Activated naive CD4-positive, alpha-beta T cell treated with anti-CD3 and anti-CD28 coated beads for 36 hours (primary cell): ENCODE measurements at regions not wholly inside any gene's neighbourhood (a gene's known extent, or its start where the extent isn't known, plus 50 kb on each side); places are given as distances from the start of the nearest gene placed in this dataset.
"Not testable (repeated sequence)": the region's sequence is repeated elsewhere in the genome, so short reads cannot be mapped to it uniquely, and the experiment has no call there.

Source experiments
- CTCF ChIA-PET: fragments of 350-600 bp; sonication (Branson Sonifier 250); formaldehyde crosslinking; loops from one replicate; lab custom pipeline; 2021; ENCODE audit warnings: antibody characterized with exemption; lab: Charles Lee
- DNase-seq: peaks from one replicate; pipeline ENCODE4 v3.0.0-alpha.2; 2020
- H3K27ac Mint-ChIP-seq: one replicate; pipeline ENCODE4 v1.8.0; 2021; ENCODE audit warnings: mild to moderate bottlenecking, mixed read lengths
- H3K27me3 Mint-ChIP-seq: one replicate; pipeline ENCODE4 v1.8.0; 2021; ENCODE audit warnings: low read depth, mixed read lengths
- H3K36me3 Mint-ChIP-seq: one replicate; pipeline ENCODE4 v1.8.0; 2021; ENCODE audit warnings: low read depth, mixed read lengths
- H3K4me1 Mint-ChIP-seq: one replicate; pipeline ENCODE4 v1.8.0; 2021; ENCODE audit warnings: low read depth, mixed read lengths
- H3K4me3 Mint-ChIP-seq: one replicate; pipeline ENCODE4 v1.8.0; 2021; ENCODE audit warnings: mild to moderate bottlenecking, moderate library complexity, mixed read lengths
- H3K9me3 Mint-ChIP-seq: one replicate; pipeline ENCODE4 v1.8.0; 2021; ENCODE audit warnings: mixed read lengths
- intact Hi-C: fragments of 100-400 bp; cut with micrococcal nuclease; formaldehyde crosslinking; loops from one replicate; pipeline ENCODE4 v1.15.1; 2023

DNA sequence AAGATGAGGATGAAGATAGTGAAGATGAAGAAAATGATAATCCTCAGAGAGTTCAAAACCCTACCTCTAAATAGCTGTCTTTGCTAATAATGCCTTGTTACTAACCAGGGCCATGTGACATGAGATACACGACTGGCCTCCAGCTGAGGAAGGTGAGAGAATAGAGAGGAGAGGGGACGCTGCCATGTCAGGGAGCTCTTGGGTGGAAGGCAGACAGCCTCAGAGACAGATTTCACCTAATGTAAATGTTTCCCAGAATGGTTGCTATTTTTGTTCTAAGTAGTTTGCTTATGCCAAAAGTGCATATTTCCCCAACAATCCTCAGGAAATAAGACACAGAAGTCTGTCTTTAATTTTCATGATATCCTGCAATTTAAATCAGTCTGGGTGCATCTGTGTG, 138.4 kb downstream of the ELOVL4 start:
- no peaks in the 10 kb centered on the region for H3K4me1 Mint-ChIP-seq
- CTCF ChIA-PET = interaction anchor here (1.5 kb wide), 2 partner anchors 61 to 238 kb away, joined by 3 to 6 read pairs; no protein-coding TSS in a partner anchor

GRCh38 chr6:79806661-79807060, 140.7 kb downstream of the ELOVL4 start:
- DNase-seq = not testable (repeated sequence)

More for the DNA sequence above, 138.4 kb downstream of the ELOVL4 start:
- no peak for DNase-seq
- no peak overlapping the region for H3K27ac Mint-ChIP-seq
- H3K27me3 Mint-ChIP-seq = peaks cover 8% of the 10 kb centered on the region
- H3K9me3 Mint-ChIP-seq = peaks cover 2% of the 10 kb centered on the region
- no peaks in the 10 kb centered on the region for H3K36me3 Mint-ChIP-seq
- no peak overlapping the region for H3K4me3 Mint-ChIP-seq
- intact Hi-C loops = no loop called here

GRCh38 chr6:79804732-79805131, 142.6 kb downstream of the ELOVL4 start:
- H3K36me3 Mint-ChIP-seq = no peaks in the 10 kb centered on the region
- DNase-seq = no peak
- peaks cover 12% of the 10 kb centered on the region for H3K27me3 Mint-ChIP-seq
- no peak overlapping the region for H3K4me3 Mint-ChIP-seq
- CTCF ChIA-PET = interaction anchor here (1.0 to 1.3 kb wide), 2 partner anchors 9 to 10 kb away, joined by 3 to 5 read pairs; no protein-coding TSS in a partner anchor
- intact Hi-C loops = no loop called here
- H3K4me1 Mint-ChIP-seq = no peaks in the 10 kb centered on the region
- no peak overlapping the region for H3K27ac Mint-ChIP-seq
- peaks cover 2% of the 10 kb centered on the region for H3K9me3 Mint-ChIP-seq

More at GRCh38 chr6:79806661-79807060, 140.7 kb downstream of the ELOVL4 start:
- H3K9me3 Mint-ChIP-seq, H3K4me3 Mint-ChIP-seq, intact Hi-C loops, H3K36me3 Mint-ChIP-seq, H3K27ac Mint-ChIP-seq, H3K27me3 Mint-ChIP-seq, H3K4me1 Mint-ChIP-seq: not testable (repeated sequence)
- CTCF ChIA-PET = interaction anchor here (1.1 kb wide), 1 partner anchor 28 kb away, joined by 3 read pairs; no protein-coding TSS in a partner anchor

GRCh38 chr6:79803917-79804316, 143.4 kb downstream of the ELOVL4 start:
- Mint-ChIP-seq H3K9me3 (peaks cover 2% of the 10 kb centered on the region), H3K27me3 (peaks cover 12% of the 10 kb centered on the region), H3K36me3 (no peaks in the 10 kb centered on the region), H3K4me1 (no peaks in the 10 kb centered on the region), H3K27ac (no peak overlapping the region), H3K4me3 (no peak overlapping the region)
- intact Hi-C loops = no loop called here
- CTCF ChIA-PET = no interaction called here
- DNase-seq = no peak

- intact Hi-C loops = no loop called here
- DNase-seq = no peak
- no peaks in the 10 kb centered on the region for H3K4me1 Mint-ChIP-seq
- H3K9me3 Mint-ChIP-seq = peaks cover 2% of the 10 kb centered on the region
- peaks cover 12% of the 10 kb centered on the region for H3K27me3 Mint-ChIP-seq
- no peaks in the 10 kb centered on the region for H3K36me3 Mint-ChIP-seq
- no peak overlapping the region for H3K4me3 Mint-ChIP-seq
- no peak overlapping the region for H3K27ac Mint-ChIP-seq
- CTCF ChIA-PET = interaction anchor here (0.6 to 0.7 kb wide), 2 partner anchors 23 to 117 kb away, joined by 3 to 4 read pairs; no protein-coding TSS in a partner anchor
These were observed 144.6 kb downstream of the ELOVL4 start for GRCh38 chr6:79802657-79803300.

DNA sequence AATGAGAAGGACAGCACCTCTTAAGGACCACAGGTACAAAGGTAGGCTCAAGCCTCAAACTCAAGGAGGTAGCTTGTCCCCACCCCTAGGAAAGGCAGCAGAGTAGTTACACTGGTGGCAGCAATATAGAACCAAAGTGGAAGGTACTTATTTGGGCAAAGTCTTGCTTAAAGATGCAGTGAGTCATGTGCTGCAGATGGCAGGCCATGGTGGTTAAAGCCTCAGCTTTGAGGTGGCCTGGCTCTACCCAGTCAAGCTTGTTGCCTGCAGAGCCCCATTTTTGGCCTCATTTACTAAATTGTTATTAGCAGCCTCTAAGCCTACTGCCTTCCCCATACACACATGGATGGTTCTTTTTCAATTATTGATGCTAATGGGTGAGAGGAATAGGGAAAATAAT, 146.0 kb downstream of the ELOVL4 start:
- H3K4me1 Mint-ChIP-seq = no peaks in the 10 kb centered on the region
- H3K4me3 Mint-ChIP-seq = no peak overlapping the region
- no peaks in the 10 kb centered on the region for H3K9me3 Mint-ChIP-seq
- no peaks in the 10 kb centered on the region for H3K36me3 Mint-ChIP-seq
- no peak overlapping the region for H3K27ac Mint-ChIP-seq
- DNase-seq = no peak
- CTCF ChIA-PET = interaction anchor here (0.6 to 1.4 kb wide), 3 partner anchors 9 to 551 kb away, joined by 4 to 5 read pairs (median 4); no protein-coding TSS in a partner anchor
- H3K27me3 Mint-ChIP-seq = peaks cover 8% of the 10 kb centered on the region
- intact Hi-C loops = no loop called here

DNA sequence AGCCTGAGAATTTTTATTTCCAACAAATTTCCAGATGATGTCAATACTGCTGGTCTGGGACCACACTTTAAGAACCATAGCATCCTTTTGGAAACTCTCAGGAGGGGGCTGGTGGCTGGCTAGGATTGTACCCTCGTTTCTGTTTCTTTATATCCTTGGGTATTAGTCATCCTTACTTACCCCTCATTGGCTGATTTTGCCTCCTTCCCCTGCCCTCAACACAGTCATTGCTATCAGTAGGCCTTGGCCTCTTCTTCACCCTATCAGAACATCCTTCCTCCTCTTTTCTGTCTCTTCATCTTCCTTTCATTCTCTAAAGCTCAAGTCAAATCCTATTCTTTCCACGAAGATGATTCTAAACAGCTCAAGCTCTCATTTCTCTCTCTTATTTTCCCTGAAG, 148.5 kb downstream of the ELOVL4 start:
- Mint-ChIP-seq H3K4me3 (no peak overlapping the region), H3K4me1 (no peaks in the 10 kb centered on the region), H3K27me3 (peaks cover 4% of the 10 kb centered on the region), H3K36me3 (no peaks in the 10 kb centered on the region), H3K9me3 (no peaks in the 10 kb centered on the region), H3K27ac (no peak overlapping the region)
- CTCF ChIA-PET = no interaction called here
- DNase-seq = no peak
- intact Hi-C loops = no loop called here

GRCh38 chr6:79797912-79798311, 149.4 kb downstream of the ELOVL4 start:
- Mint-ChIP-seq H3K27me3 (peaks cover 3% of the 10 kb centered on the region), H3K4me3 (no peak overlapping the region), H3K27ac (no peak overlapping the region), H3K36me3 (no peaks in the 10 kb centered on the region), H3K4me1 (no peaks in the 10 kb centered on the region), H3K9me3 (no peaks in the 10 kb centered on the region)
- no peak for DNase-seq
- intact Hi-C loops = no loop called here
- CTCF ChIA-PET = interaction anchor here (1.0 kb wide), 1 partner anchor 20 kb away, joined by 4 read pairs; no protein-coding TSS in a partner anchor

DNA sequence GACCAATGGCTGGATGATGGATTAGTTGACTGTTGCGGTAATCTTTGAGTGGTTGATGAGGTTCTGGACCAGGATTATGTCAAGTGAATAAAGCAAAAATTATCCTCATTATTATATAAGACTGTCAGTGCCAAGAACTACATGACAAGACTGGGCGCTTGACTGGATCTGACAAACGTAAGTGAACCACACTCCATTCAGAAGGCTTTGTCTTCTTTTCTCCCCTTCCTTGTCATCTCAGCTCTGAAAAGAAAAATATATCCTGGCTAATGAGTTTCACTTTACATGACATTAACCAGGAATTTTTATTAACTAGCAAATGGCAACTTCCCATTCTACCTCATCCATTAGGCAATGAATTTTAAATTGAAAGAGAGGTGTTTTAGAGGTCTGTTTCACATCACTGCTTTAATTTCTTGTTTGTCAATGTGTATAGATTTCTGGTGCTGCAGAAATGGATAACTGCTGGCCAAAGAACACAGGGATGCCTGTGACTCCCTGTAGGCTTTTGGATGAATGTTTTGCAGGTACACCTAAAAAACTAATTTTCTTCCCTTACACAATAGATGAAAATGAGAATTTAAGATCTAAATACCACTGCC, 150.1 kb downstream of the ELOVL4 start:
- intact Hi-C loops = no loop called here
- no peaks in the 10 kb centered on the region for H3K9me3 Mint-ChIP-seq
- CTCF ChIA-PET = no interaction called here
- H3K27ac Mint-ChIP-seq = no peak overlapping the region
- DNase-seq = no peak
- H3K27me3 Mint-ChIP-seq = peaks cover 3% of the 10 kb centered on the region
- no peaks in the 10 kb centered on the region for H3K4me1 Mint-ChIP-seq
- no peaks in the 10 kb centered on the region for H3K36me3 Mint-ChIP-seq
- H3K4me3 Mint-ChIP-seq = no peak overlapping the region

DNA sequence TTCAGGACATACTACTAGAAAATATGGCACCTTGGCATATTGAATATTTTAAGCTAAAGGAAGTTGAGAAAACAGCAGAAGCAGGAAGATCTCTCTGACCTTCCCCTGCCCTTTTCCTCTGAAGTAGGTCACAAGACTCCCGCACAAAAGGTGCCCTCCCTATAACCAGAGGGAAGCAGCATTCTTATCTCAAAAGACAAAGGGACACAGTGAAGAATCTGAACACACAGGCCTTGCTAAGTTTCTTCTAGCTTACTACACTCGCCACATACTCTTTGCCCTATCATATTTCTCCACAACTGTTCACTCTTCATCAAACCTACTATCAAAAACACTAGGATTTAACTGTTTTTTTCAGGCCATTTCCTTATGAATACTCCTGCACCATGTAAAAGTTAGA, 151.2 kb downstream of the ELOVL4 start:
- Mint-ChIP-seq H3K9me3 (no peaks in the 10 kb centered on the region), H3K36me3 (no peaks in the 10 kb centered on the region), H3K27me3 (peaks cover 1% of the 10 kb centered on the region), H3K4me3 (no peak overlapping the region), H3K27ac (no peak overlapping the region), H3K4me1 (no peaks in the 10 kb centered on the region)
- CTCF ChIA-PET = no interaction called here
- intact Hi-C loops = no loop called here
- DNase-seq = no peak

GRCh38 chr6:79789896-79790295, 157.5 kb downstream of the ELOVL4 start:
- H3K4me1 Mint-ChIP-seq = no peaks in the 10 kb centered on the region
- intact Hi-C loops = no loop called here
- H3K4me3 Mint-ChIP-seq = no peak overlapping the region
- no peak overlapping the region for H3K27ac Mint-ChIP-seq
- no peaks in the 10 kb centered on the region for H3K36me3 Mint-ChIP-seq
- CTCF ChIA-PET = interaction anchor here (1.7 to 2.2 kb wide), 2 partner anchors 11 to 24 kb away, joined by 8 read pairs; no protein-coding TSS in a partner anchor
- no peak for DNase-seq
- no peaks in the 10 kb centered on the region for H3K9me3 Mint-ChIP-seq
- H3K27me3 Mint-ChIP-seq = peaks cover 3% of the 10 kb centered on the region

DNA sequence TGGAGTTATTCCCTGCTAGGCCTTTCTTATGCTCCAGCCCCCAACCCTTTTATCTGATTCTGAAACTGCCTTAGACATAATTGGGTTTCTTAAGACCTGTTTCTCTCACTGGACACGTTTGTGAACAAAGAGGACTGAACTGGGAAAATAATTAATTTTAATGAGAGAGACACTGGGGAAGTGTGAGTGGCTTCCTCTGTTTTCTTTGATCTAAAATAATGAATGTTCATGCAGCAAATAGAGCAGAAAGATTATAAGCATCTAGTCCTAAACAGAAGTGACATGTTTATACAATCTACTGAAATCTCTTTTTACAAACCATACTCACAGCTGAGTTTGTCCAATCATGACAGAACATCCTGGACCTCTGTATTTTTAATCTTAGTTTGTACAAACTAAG, 157.6 kb downstream of the SH3BGRL2 start:
- Mint-ChIP-seq H3K36me3 (no peaks in the 10 kb centered on the region), H3K27ac (no peak overlapping the region), H3K4me1 (no peaks in the 10 kb centered on the region), H3K27me3 (peaks cover 3% of the 10 kb centered on the region), H3K4me3 (no peak overlapping the region), H3K9me3 (no peaks in the 10 kb centered on the region)
- no peak for DNase-seq
- CTCF ChIA-PET = interaction anchor here (0.9 kb wide), 1 partner anchor 10 kb away, joined by 3 read pairs; no protein-coding TSS in a partner anchor
- intact Hi-C loops = no loop called here
